Omental fat pad (tissue), 3 donors: ENCODE measurements at regions not wholly inside any gene's neighbourhood (a gene's known extent, or its start where the extent isn't known, plus 50 kb on each side); places are given as distances from the start of the nearest gene placed in this dataset.
A peak's percentile ranks its signal among the peaks of the same experiment; 100 is the strongest.

Experiments
- ATAC-seq: fragments of 150-250 bp; one replicate; pipeline ENCODE4 v1.9.1; 2016; ENCODE audit warnings: mild to moderate bottlenecking, moderate library complexity; ENCODE audit not compliant: low FRiP score
- DNase-seq: peaks from one replicate; pipeline ENCODE4 v3.0.0-alpha.2; 2019; ENCODE audit warnings: low spot score
- TF ChIP-seq, protein P1 (sequence below), 3 donors: fragments of 450-650 bp; IDR thresholded peaks; one replicate each; pipeline ENCODE4 v1.5.1; 2016 to 2017; ENCODE audit warnings: antibody characterized with exemption in 3 of 3, mild to moderate bottlenecking in 3 of 3, moderate library complexity in 2 of 3

DNA sequence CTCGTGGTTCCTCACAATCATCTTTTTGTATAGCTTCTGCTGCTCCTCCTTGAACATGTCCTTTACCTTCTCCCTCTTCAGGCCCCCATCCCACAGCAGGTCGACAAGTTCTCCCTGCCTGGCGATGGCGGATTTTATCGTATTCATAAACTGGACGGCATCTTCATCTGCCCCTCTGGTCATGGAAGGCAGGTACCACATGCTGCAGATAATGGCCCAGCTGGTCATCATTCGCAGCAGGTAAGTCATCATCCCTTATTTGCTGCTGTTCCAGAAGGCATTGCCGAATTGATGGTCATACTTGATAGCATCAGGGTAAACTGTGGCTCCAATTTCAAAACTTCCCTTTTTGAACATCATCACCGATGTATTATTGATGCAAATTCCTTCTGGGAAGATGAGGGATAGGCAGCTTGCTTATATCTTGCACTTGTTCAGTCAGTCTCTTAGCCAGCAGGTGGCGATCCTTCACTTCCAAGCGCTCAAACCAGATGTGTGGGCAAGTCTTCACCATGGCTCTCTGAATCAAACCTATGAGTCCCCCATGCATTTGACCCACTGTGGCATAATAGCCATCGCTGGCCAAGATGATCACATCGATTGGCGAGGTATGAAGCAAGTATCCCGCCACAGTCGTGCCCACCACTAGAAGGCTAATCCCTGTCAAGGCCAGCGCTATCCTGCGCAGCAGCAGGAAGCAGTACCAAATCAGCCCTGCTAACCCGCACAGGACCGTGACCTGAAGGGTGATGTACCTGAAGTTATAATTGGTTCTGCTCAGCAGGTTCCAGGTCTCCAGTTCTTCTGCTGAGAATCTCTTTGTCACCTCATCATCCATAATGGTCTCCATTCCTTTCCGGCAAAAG, 381.5 kb upstream of the STXBP6 start:
- DNase-seq, result no peak
- TF ChIP-seq, protein P1, sequence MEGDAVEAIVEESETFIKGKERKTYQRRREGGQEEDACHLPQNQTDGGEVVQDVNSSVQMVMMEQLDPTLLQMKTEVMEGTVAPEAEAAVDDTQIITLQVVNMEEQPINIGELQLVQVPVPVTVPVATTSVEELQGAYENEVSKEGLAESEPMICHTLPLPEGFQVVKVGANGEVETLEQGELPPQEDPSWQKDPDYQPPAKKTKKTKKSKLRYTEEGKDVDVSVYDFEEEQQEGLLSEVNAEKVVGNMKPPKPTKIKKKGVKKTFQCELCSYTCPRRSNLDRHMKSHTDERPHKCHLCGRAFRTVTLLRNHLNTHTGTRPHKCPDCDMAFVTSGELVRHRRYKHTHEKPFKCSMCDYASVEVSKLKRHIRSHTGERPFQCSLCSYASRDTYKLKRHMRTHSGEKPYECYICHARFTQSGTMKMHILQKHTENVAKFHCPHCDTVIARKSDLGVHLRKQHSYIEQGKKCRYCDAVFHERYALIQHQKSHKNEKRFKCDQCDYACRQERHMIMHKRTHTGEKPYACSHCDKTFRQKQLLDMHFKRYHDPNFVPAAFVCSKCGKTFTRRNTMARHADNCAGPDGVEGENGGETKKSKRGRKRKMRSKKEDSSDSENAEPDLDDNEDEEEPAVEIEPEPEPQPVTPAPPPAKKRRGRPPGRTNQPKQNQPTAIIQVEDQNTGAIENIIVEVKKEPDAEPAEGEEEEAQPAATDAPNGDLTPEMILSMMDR (IDR thresholded peaks at IDR 0.05), result no peak
- ATAC-seq, result no peak

DNA sequence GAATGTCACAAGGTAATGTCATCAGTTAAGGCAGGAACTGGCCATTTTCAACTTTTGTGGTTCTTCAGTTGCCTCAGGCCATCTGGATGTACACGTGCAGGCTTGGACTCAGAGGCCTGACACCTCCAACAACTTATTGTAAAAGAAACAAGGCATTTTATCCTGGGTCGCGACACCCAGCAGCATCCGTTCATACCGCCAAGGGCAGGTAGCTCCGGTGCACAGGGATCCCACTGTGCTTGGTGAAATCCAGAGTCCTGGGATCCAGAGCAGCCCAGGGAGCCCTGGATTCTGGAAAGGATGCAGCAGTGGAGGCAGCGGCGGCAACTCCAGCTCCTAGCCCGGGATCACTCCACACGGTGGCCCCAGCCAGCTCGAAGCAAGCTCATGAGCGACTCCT, 380.9 kb upstream of the STXBP6 start:
- TF ChIP-seq, protein P1 (IDR thresholded peaks at IDR 0.05), result no peak
- DNase-seq (no peak), ATAC-seq (no peak)

DNA sequence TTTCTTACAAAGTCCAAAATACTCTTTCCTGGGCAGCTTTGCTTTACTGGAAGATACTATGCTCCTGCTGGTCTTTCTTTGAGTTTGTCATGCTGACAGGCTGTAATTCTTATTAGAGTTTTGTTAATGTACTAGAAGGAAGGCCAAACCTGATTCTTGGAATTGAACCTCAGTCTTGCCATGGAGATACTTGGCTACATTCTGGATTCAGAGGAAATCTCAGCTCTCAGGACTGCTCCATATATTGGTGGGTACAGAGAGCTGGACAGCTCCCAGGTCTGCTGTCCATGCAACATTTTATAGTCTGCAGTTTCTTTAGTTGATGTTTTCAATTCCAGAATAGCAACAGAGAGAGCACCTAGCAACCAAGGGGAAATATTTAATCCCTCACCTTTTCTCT, 363.1 kb upstream of the STXBP6 start:
- TF ChIP-seq, protein P1 (IDR thresholded peaks at IDR 0.05), result no peak
- ATAC-seq, result no peak
- no peak for DNase-seq

DNA sequence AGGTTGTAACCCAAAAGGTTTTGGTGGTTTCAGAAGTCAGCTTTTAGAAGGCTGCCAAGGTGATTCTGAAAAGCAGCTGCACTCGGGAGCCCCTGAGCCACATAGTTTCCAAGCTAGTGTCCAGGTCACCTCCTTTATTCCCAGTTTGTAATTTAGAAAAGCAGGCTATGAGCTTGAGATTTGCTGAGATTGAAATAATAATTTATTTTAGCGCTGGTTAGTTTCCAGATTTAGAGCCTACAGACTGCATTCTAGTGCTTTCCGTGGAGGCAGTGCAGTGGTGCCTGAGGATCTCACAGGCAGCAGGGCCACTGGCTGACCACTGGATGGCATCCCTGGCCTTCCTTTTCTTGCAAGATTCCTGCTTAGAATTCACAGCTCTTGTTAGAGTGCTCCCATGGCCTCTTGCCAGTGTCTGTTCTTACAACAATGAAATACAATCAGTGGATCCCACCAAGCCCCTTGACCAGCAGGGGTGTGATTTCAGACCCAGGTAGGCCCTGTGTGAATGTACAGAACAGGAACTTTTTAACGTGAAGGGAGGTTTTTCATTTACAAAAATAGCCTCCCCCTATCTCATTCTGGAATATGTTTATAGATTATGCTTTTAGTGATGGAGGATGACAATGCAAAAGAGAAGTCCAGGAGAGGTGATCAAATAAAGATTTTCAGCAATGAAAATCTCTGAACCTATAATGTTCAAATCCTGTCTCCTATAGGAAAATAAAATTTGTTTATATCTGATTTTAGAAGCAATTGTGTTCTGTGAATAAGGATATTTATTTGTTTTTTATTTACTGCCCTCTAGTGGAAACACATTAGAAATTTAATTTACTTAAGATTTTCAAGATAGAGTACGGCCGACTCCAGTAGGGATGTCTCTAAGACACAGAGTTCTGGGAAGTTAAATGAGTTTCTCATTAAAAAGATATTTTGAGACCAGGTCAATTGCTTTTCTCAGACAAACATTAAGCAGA, 362.1 kb upstream of the STXBP6 start:
- ATAC-seq (no peak), DNase-seq (no peak)
- TF ChIP-seq, protein P1 (IDR thresholded peaks at IDR 0.05), result no peak

DNA sequence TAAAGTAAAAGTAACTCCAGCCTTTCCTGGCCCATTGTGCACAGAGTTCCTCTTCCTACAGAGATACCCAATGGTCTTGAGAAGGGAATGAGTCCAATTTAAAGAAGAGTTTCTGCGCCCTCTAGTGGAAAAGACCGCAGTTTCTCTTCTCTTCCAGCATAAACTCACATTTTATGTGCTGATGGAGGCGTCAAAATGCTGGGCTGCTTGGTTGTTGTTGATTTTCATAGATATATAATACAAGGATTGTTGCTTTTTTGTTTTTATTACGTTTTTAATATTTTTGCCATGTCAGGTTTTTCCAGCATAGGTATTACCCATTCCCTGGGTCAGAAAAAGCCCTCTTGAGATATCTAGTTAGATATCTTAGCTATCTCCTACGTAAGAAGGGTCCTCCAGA, 356.9 kb upstream of the STXBP6 start:
- DNase-seq (no peak), ATAC-seq (no peak)
- TF ChIP-seq, protein P1 (IDR thresholded peaks at IDR 0.05), result no peak

DNA sequence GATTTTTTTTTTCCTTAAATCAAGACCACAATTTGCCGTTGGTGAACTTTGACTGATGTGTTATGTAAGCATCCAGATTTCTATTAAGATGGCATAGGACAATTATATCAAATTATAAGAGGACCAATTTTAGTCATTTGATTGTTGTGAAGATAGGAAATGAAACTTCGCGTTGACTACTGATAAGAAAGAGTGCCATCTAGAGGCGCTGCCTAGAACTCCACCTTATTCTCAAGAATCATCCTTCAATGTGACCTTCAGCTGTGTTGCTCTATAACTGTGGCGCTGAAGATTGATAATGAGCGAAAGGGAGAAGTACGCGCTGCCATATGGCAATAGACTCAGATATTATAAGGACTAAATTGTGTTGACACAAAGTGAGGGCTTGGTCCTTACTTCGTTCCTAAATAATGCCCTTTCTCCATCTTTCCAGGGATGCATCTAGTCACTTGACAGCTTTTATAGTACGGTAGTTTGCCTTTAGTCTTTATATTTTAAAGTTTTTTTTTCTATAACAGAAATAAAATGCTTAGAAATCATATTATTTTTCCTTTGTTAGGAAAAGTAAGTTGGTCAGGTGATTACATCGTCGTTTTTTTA, 350.8 kb upstream of the STXBP6 start:
- TF ChIP-seq, protein P1 (IDR thresholded peaks at IDR 0.05), result no peak
- no peak for ATAC-seq
- DNase-seq, result peak; percentile 46
